HepG2 (cell line): ENCODE measurements at regions not wholly inside any gene's neighbourhood (a gene's known extent, or its start where the extent isn't known, plus 50 kb on each side); places are given as distances from the start of the nearest gene placed in this dataset.

ENCODE experiments used
- ATAC-seq: fragments of 200-7000 bp; cut with Tn5 transposase; 3 replicates; pipeline ENCODE4 v1.9.1; 2020; ENCODE audit warnings: mild to moderate bottlenecking, moderate library complexity
- BruUV-seq: library from RNA; stranded (reverse); fragments of 400-500 nt; replicated peaks from 2 replicates; lab custom pipeline; 2021; lab: Mats Ljungman, UMichigan
- CTCF ChIA-PET: fragments of 300-600 bp; formaldehyde crosslinking; extraction: SDS; loops from one replicate; lab custom pipeline; 2021; ENCODE audit warnings: low total read pairs, inconsistent platforms, low intra/inter-chr PET ratio; lab: Yijun Ruan, JAX
- POLR2A ChIA-PET: fragments of 350-600 bp; sonication (Branson Sonifier 250); formaldehyde crosslinking; loops from one replicate; lab custom pipeline; 2020; ENCODE audit warnings: antibody characterized with exemption, inconsistent platforms; lab: Yijun Ruan, JAX
- DNase-seq: peaks from one replicate; pipeline ENCODE4 v3.0.0-alpha.2; 2015; ENCODE audit warnings: low spot score
- FAIRE-seq: peaks from 3 replicates; lab custom pipeline; 2011; peaks lifted over from hg19 to GRCh38; lab: Jason Lieb, UNC
- H2AFZ ChIP-seq: one replicate; pipeline ENCODE4 v1.6.1; 2011; ENCODE audit warnings: low read length, inconsistent platforms
- H3K27ac ChIP-seq: fragments of 300-600 bp; 3 replicates; pipeline ENCODE4 v1.8.0; 2011; ENCODE audit warnings: mixed run types, mild to moderate bottlenecking, mixed read lengths, low read length, inconsistent platforms; ENCODE audit not compliant: insufficient read depth; ENCODE audit errors: extremely low read length
- H3K27me3 ChIP-seq, 2 experiments: fragments of 200-600 bp in 1 of 2; 2 replicates in 1 of 2; 3 replicates in 1 of 2; pipeline versions ENCODE4 v1.6.0 to v1.8.0; 2011; ENCODE audit warnings: low read length in 2 of 2, mild to moderate bottlenecking in 2 of 2, moderate library complexity in 2 of 2, inconsistent platforms in 1 of 2; ENCODE audit not compliant: insufficient read depth in 2 of 2, control insufficient read depth in 1 of 2
- H3K36me3 ChIP-seq, 2 experiments: fragments of 200-600 bp in 1 of 2; replicated peaks in 1 of 2; 2 replicates in 1 of 2; 3 replicates in 1 of 2; pipeline versions ENCODE4 v1.5.1 to v1.8.0; 2011; ENCODE audit warnings: low read length in 2 of 2, inconsistent platforms in 1 of 2; ENCODE audit not compliant: insufficient read depth in 2 of 2, control insufficient read depth in 1 of 2
- H3K4me1 ChIP-seq: 2 replicates; pipeline ENCODE4 v1.5.1; 2012; ENCODE audit warnings: low read length, inconsistent platforms; ENCODE audit not compliant: insufficient read depth
- H3K4me2 ChIP-seq: 2 replicates; pipeline ENCODE4 v1.6.0; 2011; ENCODE audit warnings: low read depth, low read length, inconsistent platforms
- H3K4me3 ChIP-seq, 3 experiments: fragments of 200-600 bp in 1 of 3; sonication (generic), shearing (Covaris generic) in 1 of 3; replicated peaks in 1 of 3; 2 replicates each; pipeline ENCODE4 v1.5.1; 2011 to 2016; ENCODE audit warnings: low read length in 3 of 3, inconsistent platforms in 2 of 3, low read depth in 2 of 3, mild to moderate bottlenecking in 2 of 3, control low read depth in 1 of 3, mixed read lengths in 1 of 3; ENCODE audit not compliant: insufficient read depth in 1 of 3
- H3K79me2 ChIP-seq: one replicate; pipeline ENCODE4 v1.6.1; 2011; ENCODE audit warnings: low read length, inconsistent platforms; ENCODE audit not compliant: insufficient read depth
- H3K9ac ChIP-seq: 2 replicates; pipeline ENCODE4 v1.6.0; 2011; ENCODE audit warnings: mild to moderate bottlenecking, low read depth, low read length, inconsistent platforms; ENCODE audit not compliant: insufficient read depth
- H3K9me3 ChIP-seq: 2 replicates; pipeline ENCODE4 v1.5.1; 2012; ENCODE audit warnings: mild to moderate bottlenecking, low read length
- H4K20me1 ChIP-seq: 2 replicates; pipeline ENCODE4 v1.6.0; 2011; ENCODE audit warnings: inconsistent platforms, mild to moderate bottlenecking, low read length, moderate library complexity; ENCODE audit not compliant: insufficient read depth
- ARHGAP35 ChIP-seq: sonication (generic); formaldehyde crosslinking; IDR thresholded peaks from 2 replicates; pipeline ENCODE4 v1.9.0; 2022; ENCODE audit warnings: mild to moderate bottlenecking, inconsistent platforms, moderate library complexity, missing genetic modification reagents, borderline replicate concordance
- ATF7 ChIP-seq, 2 experiments: fragments of 450-650 bp in 1 of 2; sonication (generic) in 1 of 2; formaldehyde crosslinking in 1 of 2; IDR thresholded peaks; 2 replicates each; pipeline versions ENCODE4 v1.4.0 to v1.6.1; 2016 to 2020; ENCODE audit warnings: antibody characterized with exemption in 1 of 2, mild to moderate bottlenecking in 1 of 2, missing genetic modification reagents in 1 of 2
- CENPT ChIP-seq: sonication (generic); formaldehyde crosslinking; IDR thresholded peaks from 2 replicates; pipeline ENCODE4 v1.8.0; 2022; ENCODE audit warnings: low read depth, mild to moderate bottlenecking, moderate library complexity, missing genetic modification reagents
- CREM ChIP-seq, 2 experiments: sonication (generic) in 1 of 2; formaldehyde crosslinking in 1 of 2; IDR thresholded peaks; 2 replicates each; pipeline versions ENCODE4 v1.4.0 to v1.6.1; 2016 to 2020; ENCODE audit warnings: antibody characterized with exemption in 1 of 2, mild to moderate bottlenecking in 1 of 2, missing genetic modification reagents in 1 of 2
- EED ChIP-seq: sonication (generic); formaldehyde crosslinking; IDR thresholded peaks from 2 replicates; pipeline ENCODE4 v1.5.0; 2020; ENCODE audit warnings: mild to moderate bottlenecking, missing genetic modification reagents
- HHEX ChIP-seq: IDR thresholded peaks from 2 replicates; pipeline ENCODE4 v1.6.1; 2016; ENCODE audit warnings: control low read depth
- HMG20B ChIP-seq: conservative IDR thresholded peaks from 2 replicates; pipeline ENCODE4 v1.6.1; 2016; ENCODE audit warnings: missing genetic modification reagents, missing compliant biosample characterization
- MTF1 ChIP-seq: sonication (generic); formaldehyde crosslinking; IDR thresholded peaks from 2 replicates; pipeline ENCODE4 v1.5.0; 2020; ENCODE audit warnings: missing genetic modification reagents
- SP1 ChIP-seq, 2 experiments: fragments of 450-650 bp in 1 of 2; sonication (generic) in 1 of 2; formaldehyde crosslinking in 1 of 2; IDR thresholded peaks; 2 replicates each; pipeline versions ENCODE4 v1.4.0 to v1.6.1; 2016 to 2020; ENCODE audit warnings: missing genetic modification reagents in 1 of 2
- ZNF614 ChIP-seq: IDR thresholded peaks from 2 replicates; pipeline ENCODE4 v1.6.1; 2018; ENCODE audit warnings: missing biosample characterization, missing genetic modification reagents, inconsistent platforms, borderline replicate concordance
- WGBS: methylation state at CpG from one replicate; pipeline ENCODE4 v1.1.6; 2017; ENCODE audit warnings: low lambda C conversion rate; 5-methylcytosine and 5-hydroxymethylcytosine counted together
- in situ Hi-C: cut with HindIII; loops from 2 replicates; pipeline ENCODE4 v1.10.0; 2017; ENCODE audit warnings: low pct_unique_long_range_greater_than_20kb; ENCODE audit not compliant: extremely low pct_ligation_motif_present
- intact Hi-C: fragments of 100-400 bp; cut with micrococcal nuclease; formaldehyde crosslinking; loops from one replicate; pipeline ENCODE4 v1.10.0; 2022; ENCODE audit not compliant: unreplicated experiment
- TF ChIP-seq, protein P1 (sequence below): sonication (generic); formaldehyde crosslinking; IDR thresholded peaks from 2 replicates; pipeline ENCODE4 v1.4.0; 2020; ENCODE audit warnings: missing genetic modification reagents
- TF ChIP-seq, protein P2 (sequence below): sonication (generic); formaldehyde crosslinking; IDR thresholded peaks from 2 replicates; pipeline ENCODE4 v1.4.0; 2020; ENCODE audit warnings: missing genetic modification reagents
- TF ChIP-seq, protein P3 (sequence below): sonication (generic); formaldehyde crosslinking; IDR thresholded peaks from 2 replicates; pipeline ENCODE4 v1.9.0; 2021; ENCODE audit warnings: missing genetic modification reagents, borderline replicate concordance
- TF ChIP-seq, protein P4 (sequence below): sonication (generic); formaldehyde crosslinking; IDR thresholded peaks from 2 replicates; pipeline ENCODE4 v1.4.0; 2020; ENCODE audit warnings: mild to moderate bottlenecking, missing genetic modification reagents
- TF ChIP-seq, protein P5 (sequence below): sonication (generic); formaldehyde crosslinking; IDR thresholded peaks from 2 replicates; pipeline ENCODE4 v1.4.0; 2020; ENCODE audit warnings: missing genetic modification reagents, borderline replicate concordance
- TF ChIP-seq, protein P6 (sequence below): sonication (generic); formaldehyde crosslinking; IDR thresholded peaks from 2 replicates; pipeline ENCODE4 v1.5.0; 2020; ENCODE audit warnings: missing genetic modification reagents

DNA sequence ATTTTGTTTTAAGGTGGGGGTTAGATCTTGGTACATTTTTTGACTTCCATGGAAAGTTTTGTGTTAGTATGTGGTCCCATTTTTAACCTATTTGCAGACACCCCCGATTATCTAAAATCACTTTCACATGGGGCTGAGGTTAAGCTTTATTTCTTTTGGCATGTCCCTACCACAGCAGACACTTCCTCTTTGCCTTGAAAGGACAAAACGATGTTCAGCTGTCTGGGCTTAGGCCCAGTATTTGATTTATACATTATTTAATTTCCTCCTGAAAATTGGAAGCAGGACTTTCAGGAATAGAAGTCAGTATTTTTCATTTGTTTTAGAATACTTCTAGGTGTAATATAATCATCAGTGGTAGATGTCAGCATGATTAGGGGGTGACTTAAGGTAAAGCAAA, 112.4 kb upstream of the SPRY1 start:
- WGBS = 87% methylated on average over 2 of the region's 2 CpGs
- intact Hi-C loops (no loop called here), in situ Hi-C loops (no loop called here)
- no peak overlapping the region for H3K27ac ChIP-seq
- FAIRE-seq (no peak), DNase-seq (no peak), ATAC-seq (no peak)
- BruUV-seq = no TSS peak
- H3K36me3 ChIP-seq = no peaks in the 10 kb centered on the region
- no peak overlapping the region for H2AFZ ChIP-seq
- POLR2A ChIA-PET = no interaction called here
- no peak overlapping the region for H3K9ac ChIP-seq
- H3K4me3 ChIP-seq = no peak overlapping the region
- CTCF ChIA-PET = no interaction called here
- no peaks in the 10 kb centered on the region for H3K4me1 ChIP-seq
- H3K79me2 ChIP-seq = no peaks in the 10 kb centered on the region
- no peaks in the 10 kb centered on the region for H3K9me3 ChIP-seq
- H3K27me3 ChIP-seq = no peaks in the 10 kb centered on the region
- H4K20me1 ChIP-seq = no peaks in the 10 kb centered on the region
- no peak overlapping the region for H3K4me2 ChIP-seq
- TF ChIP-seq SP1 (IDR thresholded peaks at IDR 0.05) = no peak
- no peak for TF ChIP-seq SP1 (CRISPR knock-in tag; IDR thresholded peaks at IDR 0.05)
- no peak for TF ChIP-seq HMG20B
- no peak for TF ChIP-seq ARHGAP35 (CRISPR knock-in tag)
- TF ChIP-seq, protein P1, sequence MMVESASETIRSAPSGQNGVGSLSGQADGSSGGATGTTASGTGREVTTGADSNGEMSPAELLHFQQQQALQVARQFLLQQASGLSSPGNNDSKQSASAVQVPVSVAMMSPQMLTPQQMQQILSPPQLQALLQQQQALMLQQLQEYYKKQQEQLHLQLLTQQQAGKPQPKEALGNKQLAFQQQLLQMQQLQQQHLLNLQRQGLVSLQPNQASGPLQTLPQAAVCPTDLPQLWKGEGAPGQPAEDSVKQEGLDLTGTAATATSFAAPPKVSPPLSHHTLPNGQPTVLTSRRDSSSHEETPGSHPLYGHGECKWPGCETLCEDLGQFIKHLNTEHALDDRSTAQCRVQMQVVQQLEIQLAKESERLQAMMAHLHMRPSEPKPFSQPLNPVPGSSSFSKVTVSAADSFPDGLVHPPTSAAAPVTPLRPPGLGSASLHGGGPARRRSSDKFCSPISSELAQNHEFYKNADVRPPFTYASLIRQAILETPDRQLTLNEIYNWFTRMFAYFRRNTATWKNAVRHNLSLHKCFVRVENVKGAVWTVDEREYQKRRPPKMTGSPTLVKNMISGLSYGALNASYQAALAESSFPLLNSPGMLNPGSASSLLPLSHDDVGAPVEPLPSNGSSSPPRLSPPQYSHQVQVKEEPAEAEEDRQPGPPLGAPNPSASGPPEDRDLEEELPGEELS (CRISPR knock-in tag) = no peak
- no peak for TF ChIP-seq EED (CRISPR knock-in tag)
- TF ChIP-seq HHEX = no peak
- TF ChIP-seq, protein P2, sequence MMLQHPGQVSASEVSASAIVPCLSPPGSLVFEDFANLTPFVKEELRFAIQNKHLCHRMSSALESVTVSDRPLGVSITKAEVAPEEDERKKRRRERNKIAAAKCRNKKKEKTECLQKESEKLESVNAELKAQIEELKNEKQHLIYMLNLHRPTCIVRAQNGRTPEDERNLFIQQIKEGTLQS (CRISPR knock-in tag) = no peak
- TF ChIP-seq, protein P3, sequence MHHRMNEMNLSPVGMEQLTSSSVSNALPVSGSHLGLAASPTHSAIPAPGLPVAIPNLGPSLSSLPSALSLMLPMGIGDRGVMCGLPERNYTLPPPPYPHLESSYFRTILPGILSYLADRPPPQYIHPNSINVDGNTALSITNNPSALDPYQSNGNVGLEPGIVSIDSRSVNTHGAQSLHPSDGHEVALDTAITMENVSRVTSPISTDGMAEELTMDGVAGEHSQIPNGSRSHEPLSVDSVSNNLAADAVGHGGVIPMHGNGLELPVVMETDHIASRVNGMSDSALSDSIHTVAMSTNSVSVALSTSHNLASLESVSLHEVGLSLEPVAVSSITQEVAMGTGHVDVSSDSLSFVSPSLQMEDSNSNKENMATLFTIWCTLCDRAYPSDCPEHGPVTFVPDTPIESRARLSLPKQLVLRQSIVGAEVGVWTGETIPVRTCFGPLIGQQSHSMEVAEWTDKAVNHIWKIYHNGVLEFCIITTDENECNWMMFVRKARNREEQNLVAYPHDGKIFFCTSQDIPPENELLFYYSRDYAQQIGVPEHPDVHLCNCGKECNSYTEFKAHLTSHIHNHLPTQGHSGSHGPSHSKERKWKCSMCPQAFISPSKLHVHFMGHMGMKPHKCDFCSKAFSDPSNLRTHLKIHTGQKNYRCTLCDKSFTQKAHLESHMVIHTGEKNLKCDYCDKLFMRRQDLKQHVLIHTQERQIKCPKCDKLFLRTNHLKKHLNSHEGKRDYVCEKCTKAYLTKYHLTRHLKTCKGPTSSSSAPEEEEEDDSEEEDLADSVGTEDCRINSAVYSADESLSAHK (CRISPR knock-in tag) = no peak
- TF ChIP-seq ZNF614 (CRISPR knock-in tag) = no peak
- TF ChIP-seq, protein P4, sequence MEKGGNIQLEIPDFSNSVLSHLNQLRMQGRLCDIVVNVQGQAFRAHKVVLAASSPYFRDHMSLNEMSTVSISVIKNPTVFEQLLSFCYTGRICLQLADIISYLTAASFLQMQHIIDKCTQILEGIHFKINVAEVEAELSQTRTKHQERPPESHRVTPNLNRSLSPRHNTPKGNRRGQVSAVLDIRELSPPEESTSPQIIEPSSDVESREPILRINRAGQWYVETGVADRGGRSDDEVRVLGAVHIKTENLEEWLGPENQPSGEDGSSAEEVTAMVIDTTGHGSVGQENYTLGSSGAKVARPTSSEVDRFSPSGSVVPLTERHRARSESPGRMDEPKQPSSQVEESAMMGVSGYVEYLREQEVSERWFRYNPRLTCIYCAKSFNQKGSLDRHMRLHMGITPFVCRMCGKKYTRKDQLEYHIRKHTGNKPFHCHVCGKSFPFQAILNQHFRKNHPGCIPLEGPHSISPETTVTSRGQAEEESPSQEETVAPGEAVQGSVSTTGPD (CRISPR knock-in tag) = no peak
- TF ChIP-seq ATF7 (IDR thresholded peaks at IDR 0.05) = no peak
- no peak for TF ChIP-seq ATF7 (CRISPR knock-in tag; IDR thresholded peaks at IDR 0.05)
- TF ChIP-seq, protein P5, sequence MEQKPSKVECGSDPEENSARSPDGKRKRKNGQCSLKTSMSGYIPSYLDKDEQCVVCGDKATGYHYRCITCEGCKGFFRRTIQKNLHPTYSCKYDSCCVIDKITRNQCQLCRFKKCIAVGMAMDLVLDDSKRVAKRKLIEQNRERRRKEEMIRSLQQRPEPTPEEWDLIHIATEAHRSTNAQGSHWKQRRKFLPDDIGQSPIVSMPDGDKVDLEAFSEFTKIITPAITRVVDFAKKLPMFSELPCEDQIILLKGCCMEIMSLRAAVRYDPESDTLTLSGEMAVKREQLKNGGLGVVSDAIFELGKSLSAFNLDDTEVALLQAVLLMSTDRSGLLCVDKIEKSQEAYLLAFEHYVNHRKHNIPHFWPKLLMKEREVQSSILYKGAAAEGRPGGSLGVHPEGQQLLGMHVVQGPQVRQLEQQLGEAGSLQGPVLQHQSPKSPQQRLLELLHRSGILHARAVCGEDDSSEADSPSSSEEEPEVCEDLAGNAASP (CRISPR knock-in tag) = no peak
- no peak for TF ChIP-seq CENPT (CRISPR knock-in tag)
- TF ChIP-seq, protein P6, sequence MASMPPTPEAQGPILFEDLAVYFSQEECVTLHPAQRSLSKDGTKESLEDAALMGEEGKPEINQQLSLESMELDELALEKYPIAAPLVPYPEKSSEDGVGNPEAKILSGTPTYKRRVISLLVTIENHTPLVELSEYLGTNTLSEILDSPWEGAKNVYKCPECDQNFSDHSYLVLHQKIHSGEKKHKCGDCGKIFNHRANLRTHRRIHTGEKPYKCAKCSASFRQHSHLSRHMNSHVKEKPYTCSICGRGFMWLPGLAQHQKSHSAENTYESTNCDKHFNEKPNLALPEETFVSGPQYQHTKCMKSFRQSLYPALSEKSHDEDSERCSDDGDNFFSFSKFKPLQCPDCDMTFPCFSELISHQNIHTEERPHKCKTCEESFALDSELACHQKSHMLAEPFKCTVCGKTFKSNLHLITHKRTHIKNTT = no peak
- TF ChIP-seq MTF1 (CRISPR knock-in tag) = no peak
- no peak for TF ChIP-seq CREM (IDR thresholded peaks at IDR 0.05)
- TF ChIP-seq CREM (CRISPR knock-in tag; IDR thresholded peaks at IDR 0.05) = no peak
